Stomach (tissue), 4 donors: ENCODE measurements at regions not wholly inside any gene's neighbourhood (a gene's known extent, or its start where the extent isn't known, plus 50 kb on each side); places are given as distances from the start of the nearest gene placed in this dataset.

Experiments used
- CTCF ChIP-seq, 7 experiments: fragments of 450-650 bp in 4 of 7; fragments of 200-600 bp in 3 of 7; sonication (generic) in 3 of 7; IDR thresholded peaks; one replicate each; pipeline ENCODE4 v1.5.1; 2016 to 2019; ENCODE audit warnings: antibody characterized with exemption in 7 of 7, control low read depth in 2 of 7, mild to moderate bottlenecking in 1 of 7
- POLR2AphosphoS5 ChIP-seq, 3 donors: sonication (generic); formaldehyde crosslinking; IDR thresholded peaks; one replicate each; pipeline ENCODE4 v1.6.1; 2016; ENCODE audit warnings: antibody characterized with exemption in 3 of 3

GRCh38 chr7:48728799-48729198, 195.5 kb upstream of the CDC14C start:
- TF ChIP-seq CTCF (IDR thresholded peaks at IDR 0.05) (no peak), POLR2AphosphoS5 (IDR thresholded peaks at IDR 0.05) (no peak)
